OCI-LY3 (cell line): ENCODE measurements at regions not wholly inside any gene's neighbourhood (a gene's known extent, or its start where the extent isn't known, plus 50 kb on each side); places are given as distances from the start of the nearest gene placed in this dataset.

Experiments
- H2AFZ ChIP-seq: fragments of 200-600, 300-600 bp; shearing (Covaris generic); 2 replicates; pipeline ENCODE4 v1.6.0; 2014; ENCODE audit warnings: antibody characterized with exemption, low read depth, low read length
- H3K27ac ChIP-seq: fragments of 200-600, 300-600 bp; sonication (generic); 2 replicates; pipeline ENCODE4 v1.5.1; 2014; ENCODE audit warnings: mild to moderate bottlenecking, low read length, moderate library complexity, mixed read lengths
- H3K27me3 ChIP-seq: fragments of 200-600, 300-600 bp; sonication (generic); 2 replicates; pipeline ENCODE4 v1.6.1; 2014; ENCODE audit warnings: low read depth, low read length, mixed read lengths
- H3K36me3 ChIP-seq: fragments of 200-600, 300-600 bp; sonication (generic); replicated peaks from 2 replicates; pipeline ENCODE3; 2014; ENCODE audit warnings: low read depth, low read length, mixed read lengths
- H3K4me1 ChIP-seq: fragments of 300-600, 200-600 bp; sonication (generic); 2 replicates; pipeline ENCODE4 v1.6.1; 2014; ENCODE audit warnings: low read length, mixed read lengths
- H3K4me2 ChIP-seq: fragments of 200-600, 300-600 bp; sonication (generic); 2 replicates; pipeline ENCODE4 v1.6.1; 2014; ENCODE audit warnings: low read length, mixed read lengths
- H3K4me3 ChIP-seq: fragments of 300-600, 200-600 bp; sonication (generic); 2 replicates; pipeline ENCODE4 v1.5.1; 2014; ENCODE audit warnings: antibody characterized with exemption, mild to moderate bottlenecking, low read length, moderate library complexity
- H3K79me2 ChIP-seq: fragments of 300-600, 200-600 bp; shearing (Covaris generic); 2 replicates; pipeline ENCODE4 v1.6.1; 2014; ENCODE audit warnings: mild to moderate bottlenecking, low read length, mixed read lengths
- H3K9ac ChIP-seq: fragments of 300-600, 200-600 bp; shearing (Covaris generic); 2 replicates; pipeline ENCODE4 v1.6.0; 2014; ENCODE audit warnings: mild to moderate bottlenecking, low read length, moderate library complexity
- H3K9me3 ChIP-seq: fragments of 200-600, 300-600 bp; shearing (Covaris generic); 2 replicates; pipeline ENCODE4 v1.6.1; 2014; ENCODE audit warnings: low read length, mixed read lengths; ENCODE audit not compliant: insufficient read depth
- H4K20me1 ChIP-seq: fragments of 200-600, 300-600 bp; sonication (generic); 2 replicates; pipeline ENCODE4 v1.6.1; 2016; ENCODE audit warnings: low read length, mixed read lengths; ENCODE audit not compliant: insufficient read depth
- CTCF ChIP-seq: fragments of 200-600, 300-600 bp; sonication (generic); IDR thresholded peaks from 2 replicates; pipeline ENCODE4 v1.5.1; 2014; ENCODE audit warnings: antibody characterized with exemption, low read length, low read depth
- EZH2phosphoT487 ChIP-seq: fragments of 200-600 bp; shearing (Covaris generic); IDR thresholded peaks from 2 replicates; pipeline ENCODE4 v1.6.1; 2018; ENCODE audit warnings: antibody characterized with exemption, mixed run types, low read depth

- Histone ChIP-seq H2AFZ (no peak overlapping the region), H3K27ac (no peak overlapping the region), H3K9me3 (no peaks in the 10 kb centered on the region), H3K79me2 (no peaks in the 10 kb centered on the region), H3K4me3 (no peak overlapping the region), H3K27me3 (no peaks in the 10 kb centered on the region), H3K4me1 (no peaks in the 10 kb centered on the region), H4K20me1 (no peaks in the 10 kb centered on the region), H3K36me3 (no peaks in the 10 kb centered on the region), H3K4me2 (no peak overlapping the region), H3K9ac (no peak overlapping the region)
- TF ChIP-seq CTCF = no peak
Observed at GRCh38 chr13:111646456-111646855, 326.0 kb downstream of the TEX29 start.

- Histone ChIP-seq H3K9me3 (no peaks in the 10 kb centered on the region), H3K79me2 (no peaks in the 10 kb centered on the region), H3K9ac (no peak overlapping the region), H3K4me3 (no peak overlapping the region), H3K4me1 (no peaks in the 10 kb centered on the region), H3K27ac (no peak overlapping the region), H4K20me1 (no peaks in the 10 kb centered on the region), H2AFZ (no peak overlapping the region), H3K36me3 (no peaks in the 10 kb centered on the region), H3K4me2 (no peak overlapping the region), H3K27me3 (no peaks in the 10 kb centered on the region)
- TF ChIP-seq EZH2phosphoT487 = no peak
- TF ChIP-seq CTCF = no peak
Observed at GRCh38 chr13:111648885-111649284, 328.4 kb downstream of the TEX29 start.

- no peaks in the 10 kb centered on the region for H3K36me3 ChIP-seq
- no peaks in the 10 kb centered on the region for H3K79me2 ChIP-seq
- no peak overlapping the region for H3K4me3 ChIP-seq
- H3K4me1 ChIP-seq = no peaks in the 10 kb centered on the region
- no peak overlapping the region for H3K4me2 ChIP-seq
- H3K9ac ChIP-seq = no peak overlapping the region
- H3K27ac ChIP-seq = no peak overlapping the region
- no peaks in the 10 kb centered on the region for H3K27me3 ChIP-seq
- no peak overlapping the region for H2AFZ ChIP-seq
- H3K9me3 ChIP-seq = no peaks in the 10 kb centered on the region
- TF ChIP-seq EZH2phosphoT487 = no peak
- TF ChIP-seq CTCF = no peak
- no peaks in the 10 kb centered on the region for H4K20me1 ChIP-seq
Observed at GRCh38 chr13:111650626-111651025, 330.2 kb downstream of the TEX29 start.

GRCh38 chr13:111652676-111653075, 332.2 kb downstream of the TEX29 start:
- Histone ChIP-seq H3K4me3 (no peak overlapping the region), H3K9ac (no peak overlapping the region), H3K4me2 (no peak overlapping the region), H3K79me2 (no peaks in the 10 kb centered on the region), H3K9me3 (no peaks in the 10 kb centered on the region), H3K4me1 (no peaks in the 10 kb centered on the region), H3K36me3 (no peaks in the 10 kb centered on the region), H4K20me1 (no peaks in the 10 kb centered on the region), H2AFZ (no peak overlapping the region), H3K27me3 (no peaks in the 10 kb centered on the region), H3K27ac (no peak overlapping the region)
- no peak for TF ChIP-seq EZH2phosphoT487

- no peaks in the 10 kb centered on the region for H3K4me1 ChIP-seq
- no peak overlapping the region for H3K9ac ChIP-seq
- H4K20me1 ChIP-seq = no peaks in the 10 kb centered on the region
- no peaks in the 10 kb centered on the region for H3K9me3 ChIP-seq
- no peak overlapping the region for H3K27ac ChIP-seq
- H3K4me2 ChIP-seq = no peak overlapping the region
- no peaks in the 10 kb centered on the region for H3K27me3 ChIP-seq
- H2AFZ ChIP-seq = no peak overlapping the region
- no peaks in the 10 kb centered on the region for H3K36me3 ChIP-seq
- H3K4me3 ChIP-seq = no peak overlapping the region
- TF ChIP-seq EZH2phosphoT487 (no peak), CTCF (no peak)
- H3K79me2 ChIP-seq = no peaks in the 10 kb centered on the region
Observed at GRCh38 chr13:111654531-111654930, 334.1 kb downstream of the TEX29 start.
